OCI-M2 (cell line): ENCODE measurements at regions not wholly inside any gene's neighbourhood (a gene's known extent, or its start where the extent isn't known, plus 50 kb on each side); places are given as distances from the start of the nearest gene placed in this dataset.

Source experiments
- DNase-seq: peaks from one replicate; lab custom pipeline; 2025; ENCODE audit not compliant: unreplicated experiment; lab: John Stamatoyannopoulos, UW

DNA sequence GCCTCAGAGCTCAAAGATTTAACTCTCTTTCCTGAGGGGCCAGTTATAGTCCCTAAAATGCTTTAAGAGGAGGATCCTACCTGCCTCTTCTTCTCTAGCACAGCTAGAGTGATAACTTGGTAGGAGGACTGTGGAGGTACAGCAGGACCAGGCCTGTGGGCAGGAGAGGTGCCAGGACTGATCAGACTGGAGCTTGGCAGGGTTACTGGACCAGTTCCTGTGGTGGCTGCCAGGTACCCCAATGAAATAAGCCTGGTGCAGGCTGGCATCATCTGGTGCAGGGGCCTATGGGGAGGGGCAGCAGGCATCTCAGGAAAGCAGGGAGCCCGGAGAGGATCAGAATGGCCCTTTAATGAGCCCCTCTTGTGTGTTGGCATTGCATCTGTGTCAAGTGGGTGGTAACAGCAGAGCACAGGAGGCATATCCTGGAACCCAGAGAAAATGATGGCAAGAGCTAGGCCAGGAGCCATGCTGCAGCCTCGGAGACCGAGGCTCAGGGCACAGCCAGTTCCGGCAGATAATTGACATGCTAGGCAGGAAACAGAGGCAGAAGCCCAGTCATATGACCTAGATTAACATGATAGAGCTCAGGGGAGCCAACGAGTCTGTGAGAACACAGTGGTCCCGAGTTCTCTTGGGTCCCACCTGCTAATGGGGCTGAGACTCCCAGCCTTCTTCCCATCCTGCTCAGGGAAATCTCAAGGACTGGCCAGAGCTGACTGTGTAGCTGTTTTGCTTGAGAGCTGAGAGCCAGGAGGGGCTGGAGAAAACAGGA is 187.5 kb upstream of the ZBED5 start:
- DNase-seq, result no peak

DNA sequence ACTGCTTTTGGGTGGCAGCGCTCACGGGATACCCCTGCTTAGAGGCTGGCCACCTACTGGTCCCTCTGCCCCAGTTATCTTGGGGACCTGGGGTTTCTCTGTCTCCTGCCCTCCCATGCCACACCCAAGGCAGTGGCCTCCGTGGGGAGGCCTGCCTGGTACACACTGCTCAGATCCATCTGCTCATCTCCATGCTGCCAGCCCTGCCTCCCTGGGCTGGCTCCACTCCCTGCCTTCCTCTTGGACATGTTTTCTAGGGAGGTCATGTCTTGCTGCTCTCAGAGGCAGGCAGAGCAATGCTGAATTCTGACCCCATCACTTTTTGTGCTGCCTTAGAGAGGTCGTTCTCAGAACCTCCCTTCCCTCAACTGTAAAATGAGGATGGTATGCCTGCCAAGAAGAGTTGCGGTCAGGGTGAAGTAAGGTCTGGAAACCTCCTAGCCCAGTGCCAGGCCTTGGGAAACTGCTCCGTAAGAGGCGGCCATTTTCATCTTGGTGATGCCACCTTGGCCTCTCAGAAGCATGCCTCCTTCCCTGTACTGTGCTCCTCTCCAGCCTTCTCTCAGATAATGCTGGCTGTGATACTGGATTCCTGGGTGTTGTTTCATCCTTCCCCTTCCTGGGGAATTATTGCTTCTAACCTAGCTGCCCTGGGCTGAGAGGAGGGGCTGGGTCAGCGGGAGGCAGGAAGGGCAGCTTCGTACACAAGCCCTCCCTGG is 186.4 kb upstream of the ZBED5 start:
- DNase-seq, result no peak

DNA sequence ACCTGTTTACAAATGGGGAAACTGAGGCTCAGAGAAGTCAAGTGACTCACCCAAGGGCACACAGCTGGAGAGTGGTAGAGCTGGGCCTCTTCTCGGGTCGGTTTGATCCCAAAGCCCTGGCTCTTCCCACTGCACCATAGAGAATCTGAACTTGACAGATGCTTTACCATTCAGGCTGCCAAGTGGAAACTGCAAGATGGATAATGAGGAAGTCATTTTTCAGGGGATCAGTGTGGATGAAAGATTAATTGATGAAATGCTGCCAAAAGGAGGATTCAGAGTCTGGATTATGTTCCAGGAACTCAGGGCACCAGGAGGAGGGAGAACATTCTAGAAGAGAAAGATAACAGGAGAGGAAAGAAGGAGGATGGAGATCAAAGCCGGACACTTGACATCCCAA is 185.9 kb upstream of the ZBED5 start:
- DNase-seq, result no peak

DNA sequence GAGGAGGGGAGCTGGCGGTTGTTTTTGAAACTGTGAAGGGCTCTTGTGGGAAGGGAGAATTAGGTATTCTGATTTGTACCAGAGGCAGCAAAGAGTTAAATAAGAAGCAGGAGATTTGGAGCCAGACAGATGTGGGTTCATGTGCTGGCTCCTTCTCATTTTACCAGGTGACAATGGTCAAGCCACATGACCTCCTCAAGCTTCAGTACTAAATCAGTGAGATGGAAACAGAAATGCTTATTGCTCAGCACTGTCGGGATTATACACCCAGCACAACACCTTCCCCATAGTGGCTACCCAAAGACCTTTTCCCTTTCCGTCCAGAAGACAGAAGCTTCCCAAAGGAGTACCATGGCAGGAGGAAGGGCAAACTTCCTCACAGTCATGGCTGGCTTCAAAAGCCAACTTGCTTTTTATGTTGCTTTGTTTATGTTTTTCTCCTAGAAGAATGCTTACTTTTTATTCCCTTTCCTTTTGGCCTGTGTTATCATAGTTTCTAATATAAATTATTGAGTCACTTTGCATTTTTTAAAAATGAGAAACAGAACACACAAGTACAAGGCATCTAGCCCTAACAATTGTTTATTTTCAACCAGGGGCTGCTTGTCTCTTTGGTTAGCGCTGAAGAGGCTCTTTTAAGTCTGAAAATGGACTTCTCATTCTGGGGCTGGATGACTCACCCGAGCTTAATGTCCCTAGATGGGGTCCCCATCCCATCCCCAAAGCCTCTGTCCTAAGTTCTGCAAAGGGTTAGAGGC is 181.5 kb upstream of the ZBED5 start:
- DNase-seq, result no peak

DNA sequence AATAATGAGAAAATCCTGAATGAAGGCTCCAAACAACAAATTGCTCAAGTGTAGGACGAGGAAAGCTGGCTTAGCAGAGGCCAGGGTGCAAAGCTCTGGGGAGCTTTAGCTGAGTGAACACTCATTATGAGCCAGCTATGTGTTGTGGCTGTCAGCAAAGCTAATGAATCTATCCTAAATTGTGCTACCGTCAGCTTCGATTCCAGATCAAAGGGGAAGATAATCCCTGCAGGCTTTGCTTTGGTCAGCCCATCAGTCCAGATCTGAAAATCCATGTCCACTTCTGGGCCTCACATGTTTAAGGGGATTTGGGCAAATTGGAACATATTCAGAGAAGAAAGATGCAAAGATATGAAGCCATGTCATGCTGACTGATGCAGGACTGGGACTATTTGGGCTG is 180.9 kb upstream of the ZBED5 start:
- no peak for DNase-seq

DNA sequence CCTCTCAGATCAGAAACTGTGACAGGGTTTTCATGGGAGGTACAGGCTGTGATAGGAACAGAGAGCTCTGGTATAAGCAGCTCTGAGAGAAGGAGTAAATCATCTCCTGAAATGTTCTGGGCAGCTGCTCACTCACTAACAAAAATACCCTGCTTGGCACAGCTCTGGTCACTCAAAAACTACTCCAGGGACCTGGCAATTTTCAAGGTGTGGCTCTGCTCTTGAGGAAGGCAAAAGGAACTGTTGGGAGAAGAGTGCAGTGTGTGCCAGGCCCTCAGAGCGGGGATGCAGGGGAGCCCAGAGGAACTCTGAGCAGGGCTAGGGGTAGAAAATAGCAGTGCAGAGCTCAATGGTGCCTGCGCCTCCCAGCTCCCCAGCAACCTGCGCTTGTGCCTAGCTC is 180.5 kb upstream of the ZBED5 start:
- DNase-seq, result no peak

DNA sequence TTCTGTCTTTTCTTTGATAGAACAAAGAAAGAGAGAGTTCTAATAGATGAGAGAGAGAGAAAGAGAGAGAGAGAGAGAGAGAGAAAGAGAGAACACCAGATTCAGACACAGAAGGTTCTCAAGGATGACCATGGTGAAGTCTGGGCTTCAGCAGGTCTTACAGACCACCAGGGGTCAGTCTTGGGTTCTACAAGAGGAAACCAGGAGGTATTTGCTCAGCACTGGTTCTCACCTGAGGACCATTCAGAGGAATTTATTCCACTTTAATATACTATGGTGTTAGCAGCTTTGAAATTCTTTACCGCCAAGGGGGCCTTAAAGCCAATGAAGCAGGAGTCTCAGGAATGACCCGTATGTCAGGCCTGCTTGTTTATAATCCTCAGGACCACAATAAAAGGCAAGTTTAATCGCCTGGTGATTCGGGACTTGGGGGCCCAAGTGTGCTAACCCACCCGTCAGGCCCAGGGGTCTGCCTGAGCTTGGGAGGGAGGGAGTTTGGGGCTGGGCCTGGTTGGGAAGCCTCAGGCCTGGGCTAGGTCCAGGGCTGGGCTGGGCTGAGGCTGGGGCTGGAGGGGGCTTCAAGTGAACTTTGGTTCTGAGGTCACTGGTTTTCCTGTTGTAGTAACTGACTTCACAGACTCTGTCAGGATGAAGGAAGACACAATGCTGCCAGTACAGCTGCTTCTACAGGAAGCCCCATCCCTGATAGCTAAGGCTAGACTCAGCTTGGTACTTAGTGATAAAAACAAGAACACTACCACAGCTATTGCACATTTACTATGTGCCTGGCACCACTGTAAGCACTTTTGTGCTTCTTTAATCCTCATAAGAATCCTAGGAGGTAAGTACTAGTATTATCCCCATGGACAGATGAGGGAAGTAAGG is 179.2 kb upstream of the ZBED5 start:
- no peak for DNase-seq

DNA sequence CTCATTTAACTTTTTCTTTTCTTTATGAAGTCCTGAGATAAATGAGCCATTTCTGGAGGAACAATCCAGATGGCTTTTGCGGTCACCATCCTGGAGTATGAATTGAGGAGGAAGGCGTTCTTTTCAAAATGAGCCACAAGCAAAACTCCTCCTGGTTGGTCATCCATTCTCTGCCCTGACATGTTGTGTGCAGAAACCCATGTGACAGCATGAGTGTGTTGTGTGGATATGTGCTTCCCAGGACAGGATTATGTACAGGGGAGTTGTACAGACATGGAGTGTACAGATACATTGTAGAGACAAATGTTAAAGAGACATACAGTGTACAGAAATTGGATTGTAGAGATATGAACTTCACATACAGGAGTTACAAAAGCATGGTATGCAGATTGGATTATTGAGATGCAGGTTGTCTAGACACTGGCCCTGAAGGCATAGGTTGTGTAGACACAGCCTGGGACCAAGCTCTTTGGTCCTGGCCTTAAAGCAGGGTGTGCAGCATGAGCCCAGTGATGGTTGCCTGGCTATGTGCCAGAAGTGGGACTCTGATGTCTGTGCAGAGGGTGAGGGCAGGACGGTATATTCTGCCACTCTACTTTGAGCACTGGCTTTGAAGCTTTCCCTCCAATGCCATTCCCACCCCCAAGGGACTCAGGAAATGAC is 178.5 kb upstream of the ZBED5 start:
- no peak for DNase-seq

DNA sequence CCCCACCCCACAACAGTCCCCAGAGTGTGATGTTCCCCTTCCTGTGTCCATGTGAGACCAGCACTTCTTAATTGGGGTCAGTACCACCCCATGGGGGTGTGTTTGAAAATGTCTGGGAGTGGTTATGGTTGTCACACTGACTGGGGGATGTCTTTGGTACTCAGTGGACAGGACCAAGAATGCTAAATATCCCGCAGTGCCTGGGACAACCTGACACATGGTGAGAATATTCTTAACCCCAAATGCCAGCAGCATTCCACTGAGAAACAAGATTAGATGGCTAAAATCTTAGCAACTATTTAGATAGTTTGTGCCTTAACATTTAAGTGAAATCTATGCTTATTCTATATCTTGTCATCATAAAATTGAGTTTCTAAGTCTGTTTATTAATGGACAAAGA is 177.5 kb upstream of the ZBED5 start:
- no peak for DNase-seq

DNA sequence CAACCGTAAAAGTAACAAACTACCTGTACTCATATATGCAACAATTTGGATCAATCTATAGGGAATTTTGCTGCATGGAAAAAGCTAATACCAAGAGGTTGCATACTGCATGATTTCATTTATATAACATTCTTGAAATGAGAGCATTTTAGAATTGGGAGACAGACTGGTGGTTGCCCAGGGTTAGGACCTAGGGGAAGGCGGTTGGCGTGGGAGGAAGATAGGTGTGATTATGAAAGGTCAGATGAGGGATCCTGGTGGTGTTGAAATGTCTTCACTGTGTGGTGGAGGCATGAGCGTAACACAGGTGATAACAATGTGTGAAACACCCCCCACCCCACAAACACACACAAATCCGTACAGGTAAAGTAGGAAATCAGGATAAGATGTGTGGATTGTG is 176.6 kb upstream of the ZBED5 start:
- DNase-seq, result no peak

DNA sequence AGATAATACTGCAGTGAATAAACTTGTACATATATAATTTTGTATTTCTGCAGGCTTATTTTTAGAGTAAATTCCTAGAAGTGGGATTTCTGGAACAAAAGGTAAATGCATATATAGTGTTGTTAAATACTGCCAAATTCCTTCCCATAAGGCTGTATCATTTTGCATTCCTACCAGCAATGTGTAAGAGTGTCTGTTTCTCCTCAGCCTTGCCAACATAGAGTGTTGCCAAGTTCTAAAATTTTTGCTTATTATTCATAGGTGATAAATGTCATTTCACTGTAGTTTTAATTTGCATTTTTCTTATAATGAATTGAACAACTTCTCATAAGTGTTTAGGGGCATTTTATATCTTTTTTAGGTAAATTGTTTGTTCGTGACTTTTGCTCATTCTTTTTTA is 174.2 kb upstream of the ZBED5 start:
- no peak for DNase-seq

DNA sequence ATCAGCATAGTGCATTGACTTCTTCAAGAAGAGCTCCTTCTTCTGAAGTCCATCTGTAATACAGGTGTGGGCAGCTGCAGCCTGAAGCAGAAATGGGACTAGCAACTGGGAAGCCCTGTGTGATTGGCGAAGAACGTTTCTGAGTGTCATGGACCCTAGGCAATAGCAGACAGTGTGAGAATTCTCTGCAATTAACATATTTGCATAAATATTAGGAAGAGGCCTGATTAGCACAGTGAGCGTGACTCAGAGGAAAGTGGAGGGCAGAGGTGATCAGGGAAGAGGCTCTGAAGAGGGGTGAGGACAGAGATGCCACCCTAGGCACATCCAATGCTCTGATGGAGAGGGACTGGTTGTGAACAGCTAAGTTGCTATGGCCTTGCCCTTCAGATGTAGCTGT is 171.2 kb upstream of the ZBED5 start:
- DNase-seq, result no peak

DNA sequence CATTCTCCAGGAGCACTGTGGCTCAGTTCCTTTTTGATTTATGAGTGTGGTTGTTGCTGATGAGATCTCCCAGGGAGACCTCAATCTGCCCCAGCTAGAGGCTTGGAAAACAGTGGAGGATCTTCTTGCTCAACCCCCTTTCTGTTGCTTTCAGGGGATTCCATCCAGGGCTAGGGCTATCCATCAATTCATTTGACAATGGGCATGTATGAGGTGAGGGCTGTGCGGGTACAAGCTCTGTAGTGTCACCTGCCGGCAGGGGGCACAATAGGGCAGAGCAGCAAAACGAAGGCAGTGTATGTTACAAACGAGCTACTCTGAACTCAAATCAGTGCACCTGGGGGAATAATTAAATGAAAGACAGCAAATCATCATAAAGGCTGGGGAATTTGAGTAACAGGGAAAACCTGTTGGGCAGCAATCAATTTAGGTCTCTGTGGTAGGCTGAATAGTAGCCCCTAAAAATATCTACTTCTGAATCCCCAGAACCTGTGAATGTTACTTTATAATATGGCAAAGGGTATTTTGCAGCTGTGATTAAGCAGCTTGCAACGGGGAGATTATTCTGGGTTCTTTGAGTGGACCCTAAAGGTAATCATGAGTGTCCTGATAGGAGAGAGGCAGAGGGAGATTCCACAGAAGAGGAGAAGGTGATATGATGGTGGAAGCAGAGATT is 170.3 kb upstream of the ZBED5 start:
- DNase-seq, result no peak

DNA sequence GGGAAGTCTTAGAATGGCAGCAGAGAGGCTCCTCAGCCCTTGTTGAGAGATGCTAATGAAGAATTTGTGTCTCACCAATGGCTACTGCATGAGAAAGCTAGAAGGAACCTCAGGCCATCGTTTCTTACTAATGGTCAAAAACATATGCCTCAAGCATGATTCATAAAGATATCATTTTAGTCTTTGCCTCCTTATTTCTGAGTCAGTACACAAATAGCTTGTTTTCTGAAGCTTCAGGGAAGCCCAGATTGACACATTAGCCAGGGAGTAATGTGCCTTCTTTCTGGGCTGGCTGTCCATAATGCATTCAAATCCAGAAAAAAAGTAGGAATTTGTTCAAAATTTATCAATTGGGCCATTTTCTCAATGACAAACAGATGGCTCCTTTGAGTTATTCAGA is 169.4 kb upstream of the ZBED5 start:
- DNase-seq, result no peak

DNA sequence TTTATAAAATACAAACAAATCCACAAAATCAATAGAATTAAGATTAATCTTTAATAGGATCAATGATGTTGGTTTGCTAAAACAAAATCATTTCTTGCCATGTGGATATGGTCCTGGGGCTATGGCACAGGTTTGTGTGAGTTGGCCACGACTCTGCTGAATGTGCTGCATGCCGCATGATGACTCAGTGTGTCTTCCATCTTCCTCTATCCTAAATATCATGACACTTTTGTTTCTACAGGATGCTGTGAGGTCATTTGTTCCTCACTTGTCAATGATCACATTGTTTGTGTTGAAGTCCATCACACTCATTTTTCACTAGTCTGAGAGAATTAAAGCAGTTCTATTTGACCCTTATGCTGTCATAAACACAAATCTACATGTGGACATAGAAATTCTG is 167.2 kb upstream of the ZBED5 start:
- DNase-seq, result no peak

DNA sequence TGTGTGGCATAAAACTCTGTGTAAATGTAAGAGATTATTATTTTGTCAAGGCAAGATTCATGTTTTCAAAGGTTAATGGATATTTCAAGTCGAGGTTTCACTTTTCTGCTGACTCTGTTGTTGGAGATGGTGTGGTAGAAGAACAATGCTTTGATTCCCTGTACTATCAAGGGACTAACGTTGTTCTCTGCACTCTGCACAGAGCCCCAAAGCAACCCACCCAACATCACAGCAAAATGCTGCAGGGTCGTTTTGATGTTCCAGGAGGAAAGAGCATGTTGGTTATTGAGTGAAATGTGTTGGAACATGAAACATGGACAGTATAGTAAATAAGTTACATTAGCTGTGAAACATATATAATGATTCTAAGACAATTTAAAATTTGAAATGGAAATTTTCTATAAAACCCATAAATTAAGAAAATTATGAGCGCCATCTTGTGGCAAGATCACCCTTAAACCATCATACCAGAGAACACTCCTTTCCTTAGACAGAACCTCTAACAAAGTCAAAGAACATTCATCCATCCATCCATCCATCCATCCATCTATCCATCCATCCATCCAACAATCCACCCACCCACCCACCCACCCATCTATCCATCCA is 164.4 kb upstream of the ZBED5 start:
- no peak for DNase-seq

DNA sequence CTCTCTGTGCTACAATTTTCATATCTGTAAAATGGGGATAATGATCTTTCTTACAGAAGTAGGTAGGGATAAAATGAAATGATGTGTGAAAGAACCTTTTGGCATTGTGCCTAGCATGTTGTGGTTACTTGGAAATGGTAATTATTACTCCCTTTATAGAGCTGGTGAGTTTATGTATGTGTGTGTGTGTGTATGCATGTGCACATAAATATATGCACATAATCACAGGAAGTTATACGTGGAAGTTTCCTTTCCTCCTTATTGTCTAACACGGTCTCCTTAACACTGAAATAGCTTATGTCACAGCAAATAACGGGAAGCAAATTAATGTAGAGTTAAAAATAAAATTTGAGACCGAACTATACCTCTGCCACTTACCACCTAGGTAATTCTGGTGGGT is 163.7 kb upstream of the ZBED5 start:
- DNase-seq, result no peak

DNA sequence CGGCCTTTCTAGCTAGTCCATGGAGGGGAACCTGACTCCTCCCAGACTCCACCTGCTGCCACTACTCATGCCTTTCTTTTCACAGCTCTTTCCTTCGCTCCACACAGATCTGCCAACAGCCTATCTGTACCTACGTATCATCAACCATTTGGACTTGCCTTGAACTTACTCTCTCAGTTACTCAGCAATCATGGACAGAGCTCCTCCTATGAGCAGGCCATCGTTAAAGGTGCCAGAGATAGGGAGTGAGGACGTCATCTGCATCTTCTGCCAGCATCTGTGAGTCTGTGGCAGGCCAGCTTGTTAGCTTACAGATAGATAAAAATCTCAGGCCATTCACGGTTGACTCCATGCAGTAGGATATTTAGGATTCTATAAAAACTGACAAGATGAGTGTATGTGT is 162.9 kb upstream of the ZBED5 start:
- no peak for DNase-seq

DNA sequence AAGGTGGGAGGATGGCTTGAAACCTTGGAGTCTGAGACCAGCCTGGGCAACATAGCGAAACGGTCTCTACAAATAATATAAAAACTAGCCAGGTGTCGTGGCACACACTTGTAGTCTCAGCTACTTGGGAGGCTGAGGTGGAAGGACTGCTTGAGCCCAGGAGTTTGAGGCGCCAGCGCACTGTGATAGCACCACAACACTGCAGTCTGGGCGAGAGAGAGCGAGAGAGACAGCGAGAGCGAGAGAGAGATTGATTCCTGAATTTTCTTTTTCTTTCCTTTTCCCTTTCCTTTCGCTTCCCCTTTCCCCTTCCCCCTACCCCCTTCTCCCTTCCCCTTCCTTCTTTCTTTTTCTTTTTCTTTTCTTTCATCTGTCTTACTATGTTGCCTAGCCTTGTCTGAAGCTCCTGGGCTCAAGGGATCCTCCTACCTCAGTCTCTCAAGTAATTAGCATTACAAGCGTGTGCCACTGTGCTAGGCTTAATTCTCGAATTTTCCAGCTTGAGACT is 162.4 kb upstream of the ZBED5 start:
- no peak for DNase-seq
